Spinal cord (tissue), 10 donors: ENCODE measurements at regions not wholly inside any gene's neighbourhood (a gene's known extent, or its start where the extent isn't known, plus 50 kb on each side); places are given as distances from the start of the nearest gene placed in this dataset.
"Not testable (repeated sequence)": the region's sequence is repeated elsewhere in the genome, so short reads cannot be mapped to it uniquely, and the experiment has no call there.

ENCODE experiments used
- DNase-seq, 6 donors: peaks; one replicate each; pipeline versions ENCODE4 v3.0.0 to v3.0.0-alpha.2; 2013 to 2015; ENCODE audit warnings: low spot score in 6 of 6, low read depth in 4 of 6
- H3K27ac ChIP-seq: one replicate; pipeline ENCODE4 v1.5.1; 2013; ENCODE audit warnings: low read depth, low read length, control low read depth
- H3K27me3 ChIP-seq: one replicate; pipeline ENCODE4 v1.6.1; 2013; ENCODE audit warnings: low read length; ENCODE audit not compliant: control insufficient read depth, insufficient read depth
- H3K36me3 ChIP-seq: one replicate; pipeline ENCODE4 v1.6.1; 2013; ENCODE audit warnings: low read length; ENCODE audit not compliant: control insufficient read depth, insufficient read depth
- H3K4me1 ChIP-seq: one replicate; pipeline ENCODE4 v1.6.1; 2013; ENCODE audit warnings: low read length; ENCODE audit not compliant: control insufficient read depth, insufficient read depth
- H3K4me3 ChIP-seq: one replicate; pipeline ENCODE4 v1.5.1; 2013; ENCODE audit warnings: low read depth, low read length, control low read depth
- H3K9me3 ChIP-seq: one replicate; pipeline ENCODE4 v1.6.1; 2013; ENCODE audit warnings: low read length; ENCODE audit not compliant: control insufficient read depth, insufficient read depth
- WGBS: methylation state at CpG from one replicate; pipeline ENCODE4 v1.1.5; 2013; ENCODE audit warnings: missing lambda C conversion rate; ENCODE audit not compliant: insufficient coverage; 5-methylcytosine and 5-hydroxymethylcytosine counted together
- small RNA-seq: library from RNA; depleted of rRNA; stranded (forward); fragments of <200 nt; gene quantifications from one replicate; pipeline ENCODE3, GENCODE V24; 2014; ENCODE audit warnings: low replicate concordance
- donor health status: healthy.

- no peak for DNase-seq
- Histone ChIP-seq H3K36me3 (no peaks in the 10 kb centered on the region), H3K27ac (no peak overlapping the region), H3K4me1 (no peaks in the 10 kb centered on the region), H3K27me3 (no peaks in the 10 kb centered on the region), H3K9me3 (no peaks in the 10 kb centered on the region), H3K4me3 (no peak overlapping the region)
- WGBS = 75% methylated on average over 6 of the region's 6 CpGs
Measured at GRCh38 chrX:3425031-3425430, 78.6 kb upstream of the MXRA5 start.

DNA sequence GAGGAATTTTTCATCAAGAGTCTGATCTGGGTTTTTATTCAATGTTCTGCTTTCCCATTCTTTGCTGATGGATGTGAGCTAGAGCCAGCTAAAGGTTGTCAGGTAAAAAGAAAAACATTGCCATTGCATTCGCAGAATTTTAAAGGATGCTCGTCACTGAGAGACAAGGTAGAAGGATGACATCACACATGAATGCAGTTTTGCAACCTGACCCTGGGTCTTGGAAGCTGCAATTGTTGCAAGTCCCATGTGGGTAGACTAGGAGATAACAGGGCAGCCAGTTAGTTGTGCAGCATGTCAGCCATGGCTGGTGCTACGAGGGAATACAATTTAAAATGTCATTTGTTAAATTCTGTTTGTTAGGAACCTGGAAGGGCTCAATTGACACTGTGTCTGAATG, 73.9 kb upstream of the MXRA5 start:
- Histone ChIP-seq H3K27ac (no peak overlapping the region), H3K36me3 (no peaks in the 10 kb centered on the region), H3K4me1 (no peaks in the 10 kb centered on the region), H3K4me3 (no peak overlapping the region), H3K27me3 (no peaks in the 10 kb centered on the region), H3K9me3 (no peaks in the 10 kb centered on the region)
- WGBS = 72% methylated on average over 3 of the region's 3 CpGs
- DNase-seq = no peak

GRCh38 chrX:3415011-3415410, 68.6 kb upstream of the MXRA5 start:
- H3K4me1 ChIP-seq = no peaks in the 10 kb centered on the region
- WGBS = no CpG with 5 or more reads among the region's 4 CpGs
- no peak for DNase-seq

DNA sequence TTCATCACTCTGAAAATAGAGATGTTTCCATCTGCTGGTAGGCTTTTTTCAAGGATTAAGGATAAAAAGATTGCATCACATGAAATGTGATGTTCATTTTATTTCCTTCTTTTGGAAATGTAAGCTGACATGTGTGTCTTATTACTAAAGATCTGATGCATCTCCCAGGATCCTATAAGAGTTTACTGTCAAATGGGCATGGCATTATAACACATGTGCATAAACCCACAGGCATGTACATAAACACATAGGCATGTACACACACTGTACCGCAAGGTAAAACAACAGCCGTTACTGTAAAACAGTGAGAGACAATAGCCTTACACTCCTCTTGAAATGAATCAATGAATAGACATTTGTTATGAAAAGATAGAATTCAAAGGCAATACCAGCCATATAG, 65.2 kb upstream of the MXRA5 start:
- not testable (repeated sequence) for H3K27me3 ChIP-seq, DNase-seq, H3K36me3 ChIP-seq, H3K4me1 ChIP-seq, H3K27ac ChIP-seq, H3K9me3 ChIP-seq, H3K4me3 ChIP-seq
- no CpG with 5 or more reads among the region's 2 CpGs for WGBS

More at GRCh38 chrX:3415011-3415410, 68.6 kb upstream of the MXRA5 start:
- H3K27ac ChIP-seq = no peak overlapping the region
- H3K36me3 ChIP-seq = no peaks in the 10 kb centered on the region
- no peak overlapping the region for H3K4me3 ChIP-seq
- H3K9me3 ChIP-seq = no peaks in the 10 kb centered on the region
- H3K27me3 ChIP-seq = no peaks in the 10 kb centered on the region

GRCh38 chrX:3409936-3410335, 63.5 kb upstream of the MXRA5 start:
- not testable (repeated sequence) for H3K27me3 ChIP-seq, H3K4me3 ChIP-seq, DNase-seq, H3K27ac ChIP-seq, H3K4me1 ChIP-seq, H3K36me3 ChIP-seq, H3K9me3 ChIP-seq
- WGBS = no CpG with 5 or more reads among the region's 4 CpGs

DNA sequence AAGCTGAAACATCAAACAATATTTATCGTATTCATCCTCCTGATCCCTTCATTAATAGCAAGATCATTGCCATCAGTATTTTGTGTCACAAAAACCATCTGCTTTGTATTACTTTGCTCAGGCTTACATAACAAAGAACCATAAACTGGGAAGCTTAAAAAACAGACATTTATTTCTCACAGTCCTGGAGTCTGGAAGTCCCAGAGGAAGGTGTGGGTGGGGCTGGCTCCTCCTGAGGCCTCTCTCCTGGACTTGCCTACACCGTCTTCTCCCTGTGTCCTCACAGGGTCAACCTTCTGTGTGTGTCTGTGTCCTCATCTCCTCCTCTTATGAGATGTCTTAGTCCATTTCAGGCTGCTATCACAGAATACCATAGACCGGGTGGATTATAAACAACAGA, 61.3 kb upstream of the MXRA5 start:
- no peaks in the 10 kb centered on the region for H3K27me3 ChIP-seq
- no peak for DNase-seq
- H3K27ac ChIP-seq = no peak overlapping the region
- WGBS = 92% methylated on average over 2 of the region's 3 CpGs
- H3K36me3 ChIP-seq = no peaks in the 10 kb centered on the region
- H3K4me3 ChIP-seq = no peak overlapping the region
- H3K9me3 ChIP-seq = no peaks in the 10 kb centered on the region
- no peaks in the 10 kb centered on the region for H3K4me1 ChIP-seq

DNA sequence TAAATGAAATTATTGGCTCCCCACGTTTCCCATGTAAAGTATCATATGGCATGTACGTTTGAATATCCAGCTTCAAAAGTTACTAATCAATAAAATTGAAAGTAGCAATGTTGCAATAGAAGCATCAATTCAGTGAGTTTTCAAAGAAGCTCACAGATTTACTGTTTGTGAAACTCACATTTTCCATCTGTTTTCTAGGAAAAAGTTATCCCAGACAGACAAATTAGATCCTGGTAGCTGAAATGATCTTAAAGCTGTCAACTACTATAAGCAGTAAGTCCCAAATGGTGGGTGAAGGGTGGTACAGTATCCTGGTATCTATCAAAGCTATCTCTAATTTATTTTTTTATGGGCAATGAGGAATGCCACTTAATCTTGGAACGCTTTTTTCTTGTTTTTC, 60.7 kb upstream of the MXRA5 start:
- Histone ChIP-seq H3K36me3 (no peaks in the 10 kb centered on the region), H3K9me3 (no peaks in the 10 kb centered on the region), H3K27me3 (no peaks in the 10 kb centered on the region), H3K4me3 (no peak overlapping the region), H3K27ac (no peak overlapping the region), H3K4me1 (no peaks in the 10 kb centered on the region)
- no peak for DNase-seq
- WGBS = no CpG with 5 or more reads among the region's 3 CpGs

- H3K36me3 ChIP-seq = no peaks in the 10 kb centered on the region
- no peaks in the 10 kb centered on the region for H3K9me3 ChIP-seq
- H3K4me3 ChIP-seq = no peak overlapping the region
- H3K27me3 ChIP-seq = no peaks in the 10 kb centered on the region
- no peak overlapping the region for H3K27ac ChIP-seq
- peak in 2 of 6 donors; percentile 10 to 13 for DNase-seq
- no peaks in the 10 kb centered on the region for H3K4me1 ChIP-seq
- WGBS = no CpG with 5 or more reads among the region's 1 CpG
Measured at GRCh38 chrX:3403748-3404147, 57.3 kb upstream of the MXRA5 start.

Small RNA genes in the stretch of these regions (small RNA-seq; reads per million reads assigned to genes)
- gene SNORA48B = 0.06 reads per million
